HepG2 (cell line): ENCODE measurements at regions not wholly inside any gene's neighbourhood (a gene's known extent, or its start where the extent isn't known, plus 50 kb on each side); places are given as distances from the start of the nearest gene placed in this dataset.

Source experiments
- ATAC-seq: fragments of 200-7000 bp; cut with Tn5 transposase; 3 replicates; pipeline ENCODE4 v1.9.1; 2020; ENCODE audit warnings: mild to moderate bottlenecking, moderate library complexity
- BruUV-seq: library from RNA; stranded (reverse); fragments of 400-500 nt; replicated peaks from 2 replicates; lab custom pipeline; 2021; lab: Mats Ljungman, UMichigan
- CTCF ChIA-PET: fragments of 300-600 bp; formaldehyde crosslinking; extraction: SDS; loops from one replicate; lab custom pipeline; 2021; ENCODE audit warnings: low total read pairs, inconsistent platforms, low intra/inter-chr PET ratio; lab: Yijun Ruan, JAX
- POLR2A ChIA-PET: fragments of 350-600 bp; sonication (Branson Sonifier 250); formaldehyde crosslinking; loops from one replicate; lab custom pipeline; 2020; ENCODE audit warnings: antibody characterized with exemption, inconsistent platforms; lab: Yijun Ruan, JAX
- DNase-seq: peaks from one replicate; pipeline ENCODE4 v3.0.0-alpha.2; 2015; ENCODE audit warnings: low spot score
- FAIRE-seq: peaks from 3 replicates; lab custom pipeline; 2011; peaks lifted over from hg19 to GRCh38; lab: Jason Lieb, UNC
- H2AFZ ChIP-seq: one replicate; pipeline ENCODE4 v1.6.1; 2011; ENCODE audit warnings: low read length, inconsistent platforms
- H3K27ac ChIP-seq: fragments of 300-600 bp; 3 replicates; pipeline ENCODE4 v1.8.0; 2011; ENCODE audit warnings: mixed run types, mild to moderate bottlenecking, mixed read lengths, low read length, inconsistent platforms; ENCODE audit not compliant: insufficient read depth; ENCODE audit errors: extremely low read length
- H3K27me3 ChIP-seq, 2 experiments: fragments of 200-600 bp in 1 of 2; 2 replicates in 1 of 2; 3 replicates in 1 of 2; pipeline versions ENCODE4 v1.6.0 to v1.8.0; 2011; ENCODE audit warnings: low read length in 2 of 2, mild to moderate bottlenecking in 2 of 2, moderate library complexity in 2 of 2, inconsistent platforms in 1 of 2; ENCODE audit not compliant: insufficient read depth in 2 of 2, control insufficient read depth in 1 of 2
- H3K36me3 ChIP-seq, 2 experiments: fragments of 200-600 bp in 1 of 2; replicated peaks in 1 of 2; 2 replicates in 1 of 2; 3 replicates in 1 of 2; pipeline versions ENCODE4 v1.5.1 to v1.8.0; 2011; ENCODE audit warnings: low read length in 2 of 2, inconsistent platforms in 1 of 2; ENCODE audit not compliant: insufficient read depth in 2 of 2, control insufficient read depth in 1 of 2
- H3K4me1 ChIP-seq: 2 replicates; pipeline ENCODE4 v1.5.1; 2012; ENCODE audit warnings: low read length, inconsistent platforms; ENCODE audit not compliant: insufficient read depth
- H3K4me2 ChIP-seq: 2 replicates; pipeline ENCODE4 v1.6.0; 2011; ENCODE audit warnings: low read depth, low read length, inconsistent platforms
- H3K4me3 ChIP-seq, 3 experiments: fragments of 200-600 bp in 1 of 3; sonication (generic), shearing (Covaris generic) in 1 of 3; replicated peaks in 1 of 3; 2 replicates each; pipeline ENCODE4 v1.5.1; 2011 to 2016; ENCODE audit warnings: low read length in 3 of 3, inconsistent platforms in 2 of 3, low read depth in 2 of 3, mild to moderate bottlenecking in 2 of 3, control low read depth in 1 of 3, mixed read lengths in 1 of 3; ENCODE audit not compliant: insufficient read depth in 1 of 3
- H3K79me2 ChIP-seq: one replicate; pipeline ENCODE4 v1.6.1; 2011; ENCODE audit warnings: low read length, inconsistent platforms; ENCODE audit not compliant: insufficient read depth
- H3K9ac ChIP-seq: 2 replicates; pipeline ENCODE4 v1.6.0; 2011; ENCODE audit warnings: mild to moderate bottlenecking, low read depth, low read length, inconsistent platforms; ENCODE audit not compliant: insufficient read depth
- H3K9me3 ChIP-seq: 2 replicates; pipeline ENCODE4 v1.5.1; 2012; ENCODE audit warnings: mild to moderate bottlenecking, low read length
- H4K20me1 ChIP-seq: 2 replicates; pipeline ENCODE4 v1.6.0; 2011; ENCODE audit warnings: inconsistent platforms, mild to moderate bottlenecking, low read length, moderate library complexity; ENCODE audit not compliant: insufficient read depth
- ELF4 ChIP-seq: sonication (generic); formaldehyde crosslinking; IDR thresholded peaks from 2 replicates; pipeline ENCODE4 v1.5.0; 2020; ENCODE audit warnings: missing genetic modification reagents, mild to moderate bottlenecking, moderate library complexity, borderline replicate concordance
- HIVEP1 ChIP-seq: sonication (generic); formaldehyde crosslinking; IDR thresholded peaks from 2 replicates; pipeline ENCODE4 v1.4.0; 2020; ENCODE audit warnings: mild to moderate bottlenecking, missing genetic modification reagents
- NONO ChIP-seq, 2 experiments: fragments of 450-650 bp in 1 of 2; sonication (generic) in 1 of 2; formaldehyde crosslinking in 1 of 2; IDR thresholded peaks in 1 of 2; conservative IDR thresholded peaks in 1 of 2; 2 replicates each; pipeline versions ENCODE4 v1.6.1 to v1.8.0; 2017 to 2022; ENCODE audit warnings: mild to moderate bottlenecking in 1 of 2, missing genetic modification reagents in 1 of 2, moderate library complexity in 1 of 2
- PHB2 ChIP-seq: fragments of 450-650 bp; IDR thresholded peaks from 2 replicates; pipeline ENCODE4 v1.6.1; 2018; ENCODE audit not compliant: partially characterized antibody
- SYNCRIP ChIP-seq: fragments of 200-400 bp; formaldehyde crosslinking; IDR thresholded peaks from 2 replicates; pipeline ENCODE4 v1.6.1; 2018; ENCODE audit warnings: mild to moderate bottlenecking, low read depth, low read length; ENCODE audit not compliant: insufficient read depth
- ZFYVE20 ChIP-seq: sonication (generic); formaldehyde crosslinking; IDR thresholded peaks from 2 replicates; pipeline ENCODE4 v1.8.0; 2023; ENCODE audit warnings: low read depth, mild to moderate bottlenecking, moderate library complexity, missing genetic modification reagents, borderline replicate concordance
- ZNF451 ChIP-seq: sonication (generic); formaldehyde crosslinking; IDR thresholded peaks from 2 replicates; pipeline ENCODE4 v1.5.0; 2020; ENCODE audit warnings: mild to moderate bottlenecking, missing genetic modification reagents
- ZNF543 ChIP-seq: sonication (generic); formaldehyde crosslinking; IDR thresholded peaks from 2 replicates; pipeline ENCODE4 v1.4.0; 2020; ENCODE audit warnings: mild to moderate bottlenecking, missing genetic modification reagents
- ZNF788 ChIP-seq: sonication (generic); formaldehyde crosslinking; IDR thresholded peaks from 2 replicates; pipeline ENCODE4 v1.5.0; 2020; ENCODE audit warnings: mild to moderate bottlenecking, missing genetic modification reagents, borderline replicate concordance
- ZNF792 ChIP-seq: IDR thresholded peaks from 2 replicates; pipeline ENCODE4 v1.6.1; 2016
- WGBS: methylation state at CpG from one replicate; pipeline ENCODE4 v1.1.6; 2017; ENCODE audit warnings: low lambda C conversion rate; 5-methylcytosine and 5-hydroxymethylcytosine counted together
- in situ Hi-C: cut with HindIII; loops from 2 replicates; pipeline ENCODE4 v1.10.0; 2017; ENCODE audit warnings: low pct_unique_long_range_greater_than_20kb; ENCODE audit not compliant: extremely low pct_ligation_motif_present
- intact Hi-C: fragments of 100-400 bp; cut with micrococcal nuclease; formaldehyde crosslinking; loops from one replicate; pipeline ENCODE4 v1.10.0; 2022; ENCODE audit not compliant: unreplicated experiment
- TF ChIP-seq, protein P1 (sequence below): fragments of 450-650 bp; IDR thresholded peaks from 2 replicates; pipeline ENCODE4 v1.6.1; 2017; ENCODE audit warnings: mild to moderate bottlenecking
- TF ChIP-seq, protein P2 (sequence below): sonication (generic); formaldehyde crosslinking; IDR thresholded peaks from 2 replicates; pipeline ENCODE4 v1.5.1; 2020; ENCODE audit warnings: mild to moderate bottlenecking, missing genetic modification reagents, moderate library complexity
- TF ChIP-seq, protein P3 (sequence below): sonication (generic); formaldehyde crosslinking; IDR thresholded peaks from 2 replicates; pipeline ENCODE4 v1.8.0; 2023; ENCODE audit warnings: mild to moderate bottlenecking, missing genetic modification reagents
- TF ChIP-seq, protein P4 (sequence below): IDR thresholded peaks from 2 replicates; pipeline ENCODE4 v1.6.1; 2016; ENCODE audit warnings: missing compliant biosample characterization, missing genetic modification reagents, borderline replicate concordance

DNA sequence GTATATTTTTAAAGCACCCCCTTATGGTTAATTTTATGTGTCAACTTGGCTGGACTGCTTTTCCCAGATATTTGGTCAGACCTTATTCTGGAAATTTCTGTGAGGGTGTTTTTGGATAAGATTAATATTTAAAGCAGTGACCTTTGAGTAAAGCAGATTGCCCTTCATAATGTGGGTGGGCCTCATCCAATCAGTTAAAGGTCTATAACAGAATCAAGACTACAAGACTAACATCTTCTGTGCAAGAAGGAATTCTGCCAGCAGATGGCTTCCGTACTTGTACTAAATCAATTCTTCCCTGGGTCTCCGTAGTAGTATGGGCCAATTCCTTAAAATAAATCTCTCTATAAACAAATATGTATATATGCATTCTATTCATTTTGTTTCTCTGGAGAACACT lies 257.6 kb downstream of the ETNK1 start:
- Histone ChIP-seq H3K27me3 (no peaks in the 10 kb centered on the region; a peak in 1 of 5 replicates), H3K79me2 (no peaks in the 10 kb centered on the region), H3K4me1 (no peaks in the 10 kb centered on the region), H2AFZ (no peak overlapping the region), H3K9ac (no peak overlapping the region), H3K9me3 (no peaks in the 10 kb centered on the region), H3K36me3 (no peaks in the 10 kb centered on the region), H4K20me1 (no peaks in the 10 kb centered on the region), H3K4me2 (no peak overlapping the region), H3K27ac (no peak overlapping the region), H3K4me3 (no peak overlapping the region)
- no peak for ATAC-seq
- FAIRE-seq: no peak
- ChIA-PET POLR2A (no interaction called here), CTCF (no interaction called here)
- no TSS peak for BruUV-seq
- 40% methylated on average over 2 of the region's 2 CpGs for WGBS
- in situ Hi-C loops (no loop called here), intact Hi-C loops (no loop called here)
- DNase-seq: no peak
- TF ChIP-seq ZFYVE20 (no peak), ZNF792 (CRISPR knock-in tag) (no peak), ZNF451 (CRISPR knock-in tag) (no peak), ZNF543 (CRISPR knock-in tag) (no peak), PHB2 (no peak), NONO (IDR thresholded peaks at IDR 0.05) (no peak), NONO (CRISPR knock-in tag; conservative IDR thresholded peaks at IDR 0.05) (no peak), HIVEP1 (CRISPR knock-in tag) (no peak), SYNCRIP (no peak), ELF4 (CRISPR knock-in tag) (no peak), ZNF788 (no peak)
- TF ChIP-seq, protein P1, sequence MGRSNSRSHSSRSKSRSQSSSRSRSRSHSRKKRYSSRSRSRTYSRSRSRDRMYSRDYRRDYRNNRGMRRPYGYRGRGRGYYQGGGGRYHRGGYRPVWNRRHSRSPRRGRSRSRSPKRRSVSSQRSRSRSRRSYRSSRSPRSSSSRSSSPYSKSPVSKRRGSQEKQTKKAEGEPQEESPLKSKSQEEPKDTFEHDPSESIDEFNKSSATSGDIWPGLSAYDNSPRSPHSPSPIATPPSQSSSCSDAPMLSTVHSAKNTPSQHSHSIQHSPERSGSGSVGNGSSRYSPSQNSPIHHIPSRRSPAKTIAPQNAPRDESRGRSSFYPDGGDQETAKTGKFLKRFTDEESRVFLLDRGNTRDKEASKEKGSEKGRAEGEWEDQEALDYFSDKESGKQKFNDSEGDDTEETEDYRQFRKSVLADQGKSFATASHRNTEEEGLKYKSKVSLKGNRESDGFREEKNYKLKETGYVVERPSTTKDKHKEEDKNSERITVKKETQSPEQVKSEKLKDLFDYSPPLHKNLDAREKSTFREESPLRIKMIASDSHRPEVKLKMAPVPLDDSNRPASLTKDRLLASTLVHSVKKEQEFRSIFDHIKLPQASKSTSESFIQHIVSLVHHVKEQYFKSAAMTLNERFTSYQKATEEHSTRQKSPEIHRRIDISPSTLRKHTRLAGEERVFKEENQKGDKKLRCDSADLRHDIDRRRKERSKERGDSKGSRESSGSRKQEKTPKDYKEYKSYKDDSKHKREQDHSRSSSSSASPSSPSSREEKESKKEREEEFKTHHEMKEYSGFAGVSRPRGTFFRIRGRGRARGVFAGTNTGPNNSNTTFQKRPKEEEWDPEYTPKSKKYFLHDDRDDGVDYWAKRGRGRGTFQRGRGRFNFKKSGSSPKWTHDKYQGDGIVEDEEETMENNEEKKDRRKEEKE: no peak
- TF ChIP-seq, protein P2, sequence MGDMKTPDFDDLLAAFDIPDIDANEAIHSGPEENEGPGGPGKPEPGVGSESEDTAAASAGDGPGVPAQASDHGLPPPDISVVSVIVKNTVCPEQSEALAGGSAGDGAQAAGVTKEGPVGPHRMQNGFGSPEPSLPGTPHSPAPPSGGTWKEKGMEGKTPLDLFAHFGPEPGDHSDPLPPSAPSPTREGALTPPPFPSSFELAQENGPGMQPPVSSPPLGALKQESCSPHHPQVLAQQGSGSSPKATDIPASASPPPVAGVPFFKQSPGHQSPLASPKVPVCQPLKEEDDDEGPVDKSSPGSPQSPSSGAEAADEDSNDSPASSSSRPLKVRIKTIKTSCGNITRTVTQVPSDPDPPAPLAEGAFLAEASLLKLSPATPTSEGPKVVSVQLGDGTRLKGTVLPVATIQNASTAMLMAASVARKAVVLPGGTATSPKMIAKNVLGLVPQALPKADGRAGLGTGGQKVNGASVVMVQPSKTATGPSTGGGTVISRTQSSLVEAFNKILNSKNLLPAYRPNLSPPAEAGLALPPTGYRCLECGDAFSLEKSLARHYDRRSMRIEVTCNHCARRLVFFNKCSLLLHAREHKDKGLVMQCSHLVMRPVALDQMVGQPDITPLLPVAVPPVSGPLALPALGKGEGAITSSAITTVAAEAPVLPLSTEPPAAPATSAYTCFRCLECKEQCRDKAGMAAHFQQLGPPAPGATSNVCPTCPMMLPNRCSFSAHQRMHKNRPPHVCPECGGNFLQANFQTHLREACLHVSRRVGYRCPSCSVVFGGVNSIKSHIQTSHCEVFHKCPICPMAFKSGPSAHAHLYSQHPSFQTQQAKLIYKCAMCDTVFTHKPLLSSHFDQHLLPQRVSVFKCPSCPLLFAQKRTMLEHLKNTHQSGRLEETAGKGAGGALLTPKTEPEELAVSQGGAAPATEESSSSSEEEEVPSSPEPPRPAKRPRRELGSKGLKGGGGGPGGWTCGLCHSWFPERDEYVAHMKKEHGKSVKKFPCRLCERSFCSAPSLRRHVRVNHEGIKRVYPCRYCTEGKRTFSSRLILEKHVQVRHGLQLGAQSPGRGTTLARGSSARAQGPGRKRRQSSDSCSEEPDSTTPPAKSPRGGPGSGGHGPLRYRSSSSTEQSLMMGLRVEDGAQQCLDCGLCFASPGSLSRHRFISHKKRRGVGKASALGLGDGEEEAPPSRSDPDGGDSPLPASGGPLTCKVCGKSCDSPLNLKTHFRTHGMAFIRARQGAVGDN: no peak
- TF ChIP-seq, protein P3, sequence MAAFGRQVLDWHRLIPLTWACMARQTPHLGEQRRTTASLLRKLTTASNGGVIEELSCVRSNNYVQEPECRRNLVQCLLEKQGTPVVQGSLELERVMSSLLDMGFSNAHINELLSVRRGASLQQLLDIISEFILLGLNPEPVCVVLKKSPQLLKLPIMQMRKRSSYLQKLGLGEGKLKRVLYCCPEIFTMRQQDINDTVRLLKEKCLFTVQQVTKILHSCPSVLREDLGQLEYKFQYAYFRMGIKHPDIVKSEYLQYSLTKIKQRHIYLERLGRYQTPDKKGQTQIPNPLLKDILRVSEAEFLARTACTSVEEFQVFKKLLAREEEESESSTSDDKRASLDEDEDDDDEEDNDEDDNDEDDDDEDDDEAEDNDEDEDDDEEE (CRISPR knock-in tag): no peak
- TF ChIP-seq, protein P4, sequence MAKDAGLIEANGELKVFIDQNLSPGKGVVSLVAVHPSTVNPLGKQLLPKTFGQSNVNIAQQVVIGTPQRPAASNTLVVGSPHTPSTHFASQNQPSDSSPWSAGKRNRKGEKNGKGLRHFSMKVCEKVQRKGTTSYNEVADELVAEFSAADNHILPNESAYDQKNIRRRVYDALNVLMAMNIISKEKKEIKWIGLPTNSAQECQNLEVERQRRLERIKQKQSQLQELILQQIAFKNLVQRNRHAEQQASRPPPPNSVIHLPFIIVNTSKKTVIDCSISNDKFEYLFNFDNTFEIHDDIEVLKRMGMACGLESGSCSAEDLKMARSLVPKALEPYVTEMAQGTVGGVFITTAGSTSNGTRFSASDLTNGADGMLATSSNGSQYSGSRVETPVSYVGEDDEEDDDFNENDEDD (CRISPR knock-in tag): no peak
